Mesothelial cell of epicardium (in vitro differentiated cells): ENCODE measurements at regions not wholly inside any gene's neighbourhood (a gene's known extent, or its start where the extent isn't known, plus 50 kb on each side); places are given as distances from the start of the nearest gene placed in this dataset.
A peak's percentile ranks its signal among the peaks of the same experiment; 100 is the strongest.

Experiments
- DNase-seq, 2 experiments: peaks; one replicate each; pipeline ENCODE4 v3.0.0; 2021; ENCODE audit warnings: low spot score in 2 of 2; ENCODE audit not compliant: unreplicated experiment in 2 of 2
- H3K27ac Mint-ChIP-seq: 2 replicates; pipeline ENCODE4 v1.8.0; 2021; ENCODE audit warnings: mixed read lengths
- H3K27me3 Mint-ChIP-seq: 2 replicates; pipeline ENCODE4 v1.8.0; 2021; ENCODE audit warnings: low read depth, mixed read lengths
- H3K36me3 Mint-ChIP-seq: 2 replicates; pipeline ENCODE4 v1.8.0; 2021; ENCODE audit warnings: mixed read lengths
- H3K4me1 Mint-ChIP-seq: 2 replicates; pipeline ENCODE4 v1.8.0; 2021; ENCODE audit warnings: mixed read lengths
- H3K4me3 Mint-ChIP-seq: 2 replicates; pipeline ENCODE4 v1.8.0; 2021; ENCODE audit warnings: mild to moderate bottlenecking, moderate library complexity, mixed read lengths
- H3K9me3 Mint-ChIP-seq: 2 replicates; pipeline ENCODE4 v1.8.0; 2021; ENCODE audit warnings: mixed read lengths
- CTCF ChIP-seq: fragments of 200-600 bp; sonication (generic); IDR thresholded peaks from one replicate; pipeline ENCODE4 v1.5.0; 2021; ENCODE audit warnings: antibody characterized with exemption; ENCODE audit not compliant: unreplicated experiment

GRCh38 chr20:20869161-20869775, 156.8 kb upstream of the RALGAPA2 start:
- no peak for TF ChIP-seq CTCF
- Mint-ChIP-seq H3K27me3 (peaks cover 60% of the 10 kb centered on the region), H3K4me3 (no peak overlapping the region), H3K9me3 (no peaks in the 10 kb centered on the region), H3K4me1 (no peaks in the 10 kb centered on the region), H3K27ac (no peak overlapping the region), H3K36me3 (no peaks in the 10 kb centered on the region)
- no peak for DNase-seq

- TF ChIP-seq CTCF: no peak
- no peaks in the 10 kb centered on the region for H3K4me1 Mint-ChIP-seq
- no peak for DNase-seq
- no peaks in the 10 kb centered on the region for H3K36me3 Mint-ChIP-seq
- H3K4me3 Mint-ChIP-seq: no peak overlapping the region
- H3K27ac Mint-ChIP-seq: no peak overlapping the region
- H3K9me3 Mint-ChIP-seq: no peaks in the 10 kb centered on the region
- H3K27me3 Mint-ChIP-seq: peaks cover 62% of the 10 kb centered on the region
Observed at GRCh38 chr20:20864351-20865096, 152.1 kb upstream of the RALGAPA2 start.

GRCh38 chr20:20860078-20860806, 147.8 kb upstream of the RALGAPA2 start:
- peak; percentile 96 for TF ChIP-seq CTCF
- Mint-ChIP-seq H3K36me3 (no peaks in the 10 kb centered on the region), H3K9me3 (no peaks in the 10 kb centered on the region), H3K27me3 (peaks cover 61% of the 10 kb centered on the region), H3K4me3 (no peak overlapping the region), H3K4me1 (no peaks in the 10 kb centered on the region), H3K27ac (no peak overlapping the region)
- peak; percentile 86 to 96 for DNase-seq

GRCh38 chr20:20859510-20859909, 147.1 kb upstream of the RALGAPA2 start:
- no peaks in the 10 kb centered on the region for H3K9me3 Mint-ChIP-seq
- H3K27me3 Mint-ChIP-seq: peaks cover 62% of the 10 kb centered on the region

GRCh38 chr20:20856956-20857355, 144.5 kb upstream of the RALGAPA2 start:
- Mint-ChIP-seq H3K9me3 (no peaks in the 10 kb centered on the region), H3K27ac (no peak overlapping the region)

More at GRCh38 chr20:20859510-20859909, 147.1 kb upstream of the RALGAPA2 start:
- no peak for DNase-seq
- Mint-ChIP-seq H3K27ac (no peak overlapping the region), H3K4me1 (no peaks in the 10 kb centered on the region), H3K36me3 (no peaks in the 10 kb centered on the region), H3K4me3 (no peak overlapping the region)
- TF ChIP-seq CTCF: no peak

More at GRCh38 chr20:20856956-20857355, 144.5 kb upstream of the RALGAPA2 start:
- H3K36me3 Mint-ChIP-seq: no peaks in the 10 kb centered on the region
- no peak for TF ChIP-seq CTCF
- DNase-seq: no peak
- peaks cover 66% of the 10 kb centered on the region for H3K27me3 Mint-ChIP-seq
- H3K4me1 Mint-ChIP-seq: no peaks in the 10 kb centered on the region
- no peak overlapping the region for H3K4me3 Mint-ChIP-seq
